Rectal smooth muscle tissue (tissue), 1 donor: ENCODE measurements at regions not wholly inside any gene's neighbourhood (a gene's known extent, or its start where the extent isn't known, plus 50 kb on each side); places are given as distances from the start of the nearest gene placed in this dataset.
"Not testable (repeated sequence)": the region's sequence is repeated elsewhere in the genome, so short reads cannot be mapped to it uniquely, and the experiment has no call there.

Experiments used
- H3K27ac ChIP-seq: one replicate; pipeline ENCODE4 v1.7.0; 2013; ENCODE audit warnings: low read depth, low read length, inconsistent platforms
- H3K27me3 ChIP-seq: one replicate; pipeline ENCODE4 v1.7.0; 2013; ENCODE audit warnings: low read length; ENCODE audit not compliant: control insufficient read depth, insufficient read depth
- H3K36me3 ChIP-seq: one replicate; pipeline ENCODE4 v1.7.0; 2013; ENCODE audit warnings: low read length; ENCODE audit not compliant: control insufficient read depth, insufficient read depth
- H3K4me1 ChIP-seq: one replicate; pipeline ENCODE4 v1.7.0; 2013; ENCODE audit warnings: low read length; ENCODE audit not compliant: control insufficient read depth, insufficient read depth
- H3K4me3 ChIP-seq: one replicate; pipeline ENCODE4 v1.7.0; 2013; ENCODE audit warnings: low read length
- H3K9ac ChIP-seq: one replicate; pipeline ENCODE4 v1.7.0; 2013; ENCODE audit warnings: low read length

DNA sequence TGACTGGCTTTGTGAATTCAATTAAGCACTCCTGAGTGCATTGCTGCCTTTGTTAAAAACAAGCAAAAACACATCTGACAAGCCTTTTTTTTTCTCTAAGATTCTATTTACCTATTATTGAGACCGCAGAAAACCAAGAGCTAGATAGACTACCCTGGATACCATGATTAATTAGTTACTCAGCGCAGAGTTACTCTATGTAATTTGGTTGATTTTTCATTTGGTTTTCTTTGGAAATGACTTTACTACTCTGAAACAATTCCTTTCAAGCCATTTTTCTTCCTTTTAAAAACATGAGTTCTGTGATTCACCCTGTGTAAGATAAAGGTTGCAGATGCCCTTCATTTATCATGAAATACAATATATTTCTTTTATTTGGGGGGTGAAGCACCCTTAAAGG lies 421.6 kb upstream of the PIK3R1 start:
- Histone ChIP-seq H3K27me3 (no peaks in the 10 kb centered on the region), H3K9ac (no peak overlapping the region), H3K4me1 (no peaks in the 10 kb centered on the region), H3K27ac (no peak overlapping the region), H3K4me3 (no peak overlapping the region), H3K36me3 (no peaks in the 10 kb centered on the region)

DNA sequence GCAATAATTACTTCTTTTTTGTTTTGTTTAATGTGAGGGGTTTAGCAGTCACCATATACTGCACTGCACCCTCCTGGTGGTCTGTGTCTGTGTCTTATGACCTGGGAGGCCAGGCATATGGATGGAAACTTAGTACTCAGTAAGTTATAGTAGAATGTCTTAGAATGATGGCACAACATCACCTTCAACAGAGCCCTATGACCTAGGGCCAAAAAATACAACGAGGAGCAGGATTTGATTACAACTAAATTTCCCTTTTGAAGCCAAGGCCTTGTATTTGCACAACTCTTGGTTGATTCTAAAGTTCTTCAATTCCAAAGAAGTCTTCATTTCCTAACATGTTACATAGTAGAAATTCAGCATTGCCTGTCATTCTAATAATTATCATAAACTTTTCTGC lies 422.1 kb upstream of the PIK3R1 start:
- H3K9ac ChIP-seq = no peak overlapping the region
- no peaks in the 10 kb centered on the region for H3K27me3 ChIP-seq
- H3K27ac ChIP-seq = no peak overlapping the region
- no peaks in the 10 kb centered on the region for H3K4me1 ChIP-seq
- H3K36me3 ChIP-seq = no peaks in the 10 kb centered on the region
- no peak overlapping the region for H3K4me3 ChIP-seq

DNA sequence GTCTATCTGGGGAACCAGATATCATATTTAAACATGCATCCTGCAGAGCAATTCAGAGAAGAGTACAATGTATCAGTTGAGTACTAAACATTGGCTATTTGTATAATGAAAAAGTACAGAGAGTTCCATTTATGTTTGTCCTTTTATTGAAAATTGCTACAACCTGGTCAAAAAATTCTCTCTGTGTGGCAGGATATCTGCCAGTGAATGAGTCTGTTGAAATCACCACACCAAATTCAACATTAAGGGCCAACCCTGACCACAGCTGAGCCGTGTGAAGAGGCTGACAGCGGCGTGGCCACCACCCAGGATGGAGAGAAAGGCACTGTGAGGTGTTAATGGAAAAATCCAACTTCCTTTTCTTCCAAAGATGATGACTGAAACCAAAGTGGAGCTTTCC lies 422.7 kb upstream of the PIK3R1 start:
- Histone ChIP-seq H3K9ac (no peak overlapping the region), H3K4me3 (no peak overlapping the region), H3K27me3 (no peaks in the 10 kb centered on the region), H3K27ac (no peak overlapping the region), H3K36me3 (no peaks in the 10 kb centered on the region), H3K4me1 (no peaks in the 10 kb centered on the region)

DNA sequence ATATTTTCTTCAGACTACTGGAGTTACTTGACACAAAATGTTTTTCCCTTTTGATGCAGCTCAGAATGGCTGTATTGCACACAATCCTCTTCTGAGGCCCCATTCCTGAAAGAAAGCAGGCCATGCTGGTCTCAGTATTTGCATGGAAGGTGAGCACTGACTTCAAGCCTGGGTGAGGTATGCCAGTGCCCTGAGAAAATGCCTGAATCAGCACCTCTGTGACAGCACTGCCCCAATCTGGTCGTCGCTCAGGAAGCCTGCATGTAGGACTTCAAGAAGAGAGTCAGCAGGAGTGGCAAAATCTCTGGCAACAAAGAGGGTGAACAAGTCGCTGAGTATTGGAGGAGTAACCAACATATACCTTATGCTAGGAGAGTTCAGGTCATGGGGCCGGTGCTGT lies 425.2 kb upstream of the PIK3R1 start:
- H3K4me3 ChIP-seq = no peak overlapping the region
- H3K27ac ChIP-seq = no peak overlapping the region
- H3K9ac ChIP-seq = no peak overlapping the region
- H3K36me3 ChIP-seq = no peaks in the 10 kb centered on the region
- H3K27me3 ChIP-seq = no peaks in the 10 kb centered on the region
- H3K4me1 ChIP-seq = no peaks in the 10 kb centered on the region

DNA sequence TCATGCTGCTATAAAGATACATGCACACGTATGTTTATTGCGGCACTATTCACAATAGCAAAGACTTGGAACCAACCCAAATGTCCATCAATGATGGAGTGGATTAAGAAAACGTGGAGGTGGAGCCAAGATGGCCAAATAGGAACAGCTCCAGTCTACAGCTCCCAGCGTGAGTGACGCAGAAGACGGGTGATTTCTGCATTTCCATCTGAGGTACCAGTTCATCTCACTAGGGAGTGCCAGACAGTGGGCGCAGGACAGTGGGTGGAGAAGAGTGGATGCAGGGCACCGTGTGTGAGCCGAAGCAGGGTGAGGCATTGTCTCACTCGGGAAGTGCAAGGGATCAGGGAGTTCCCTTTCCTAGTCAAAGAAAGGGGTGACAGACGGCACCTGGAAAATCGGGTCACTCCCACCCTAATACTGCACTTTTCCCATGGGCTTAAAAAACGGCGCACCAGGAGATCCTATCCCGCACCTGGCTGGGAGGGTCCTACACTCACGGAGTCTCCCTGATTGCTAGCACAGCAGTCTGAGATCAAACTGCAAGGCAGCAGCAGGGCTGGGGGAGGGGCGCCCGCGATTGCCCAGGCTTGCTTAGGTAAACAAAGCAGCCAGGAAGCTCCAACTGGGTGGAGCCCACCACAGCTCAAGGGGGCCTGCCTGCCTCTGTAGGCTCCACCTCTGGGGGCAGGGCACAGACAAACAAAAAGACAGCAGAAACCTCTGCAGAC lies 435.5 kb upstream of the PIK3R1 start:
- not testable (repeated sequence) for H3K27ac ChIP-seq, H3K4me1 ChIP-seq, H3K9ac ChIP-seq, H3K27me3 ChIP-seq, H3K4me3 ChIP-seq, H3K36me3 ChIP-seq

DNA sequence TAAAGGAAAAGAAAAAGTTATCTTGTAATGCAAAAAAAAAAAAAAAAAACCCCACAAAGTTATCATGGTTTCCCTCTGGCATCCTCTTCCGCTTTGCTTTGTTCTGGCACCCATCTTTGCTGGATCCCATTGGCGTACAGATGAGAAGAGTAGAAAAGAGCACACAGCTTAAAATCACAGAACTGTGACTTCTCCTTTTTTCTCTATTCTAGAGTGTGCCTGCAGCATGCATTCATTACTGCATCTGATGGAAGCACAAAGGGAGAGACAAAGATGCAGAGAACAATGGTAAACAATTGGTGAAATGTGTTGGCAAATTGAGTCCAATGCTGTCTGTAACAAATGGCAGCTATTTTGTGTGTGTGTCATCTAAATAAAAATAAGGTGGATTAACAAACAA lies 440.8 kb upstream of the PIK3R1 start:
- no peaks in the 10 kb centered on the region for H3K36me3 ChIP-seq
- no peak overlapping the region for H3K27ac ChIP-seq
- H3K27me3 ChIP-seq = no peaks in the 10 kb centered on the region
- H3K4me1 ChIP-seq = no peaks in the 10 kb centered on the region
- H3K9ac ChIP-seq = no peak overlapping the region
- no peak overlapping the region for H3K4me3 ChIP-seq

DNA sequence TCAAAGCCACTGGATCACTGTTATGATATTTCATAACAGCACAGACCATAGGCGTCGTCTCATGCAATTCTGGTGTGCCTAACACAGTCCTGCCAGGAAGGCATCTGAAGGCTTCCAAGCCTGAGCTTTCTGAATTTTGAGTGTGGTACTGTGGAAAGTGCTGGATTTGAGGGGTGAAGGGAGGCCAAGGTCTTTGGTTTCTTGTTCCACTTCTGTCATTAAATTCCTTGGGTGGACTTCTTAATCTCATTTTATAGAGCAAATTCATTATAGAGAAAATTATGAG lies 441.3 kb upstream of the PIK3R1 start:
- H3K27ac ChIP-seq = no peak overlapping the region

DNA sequence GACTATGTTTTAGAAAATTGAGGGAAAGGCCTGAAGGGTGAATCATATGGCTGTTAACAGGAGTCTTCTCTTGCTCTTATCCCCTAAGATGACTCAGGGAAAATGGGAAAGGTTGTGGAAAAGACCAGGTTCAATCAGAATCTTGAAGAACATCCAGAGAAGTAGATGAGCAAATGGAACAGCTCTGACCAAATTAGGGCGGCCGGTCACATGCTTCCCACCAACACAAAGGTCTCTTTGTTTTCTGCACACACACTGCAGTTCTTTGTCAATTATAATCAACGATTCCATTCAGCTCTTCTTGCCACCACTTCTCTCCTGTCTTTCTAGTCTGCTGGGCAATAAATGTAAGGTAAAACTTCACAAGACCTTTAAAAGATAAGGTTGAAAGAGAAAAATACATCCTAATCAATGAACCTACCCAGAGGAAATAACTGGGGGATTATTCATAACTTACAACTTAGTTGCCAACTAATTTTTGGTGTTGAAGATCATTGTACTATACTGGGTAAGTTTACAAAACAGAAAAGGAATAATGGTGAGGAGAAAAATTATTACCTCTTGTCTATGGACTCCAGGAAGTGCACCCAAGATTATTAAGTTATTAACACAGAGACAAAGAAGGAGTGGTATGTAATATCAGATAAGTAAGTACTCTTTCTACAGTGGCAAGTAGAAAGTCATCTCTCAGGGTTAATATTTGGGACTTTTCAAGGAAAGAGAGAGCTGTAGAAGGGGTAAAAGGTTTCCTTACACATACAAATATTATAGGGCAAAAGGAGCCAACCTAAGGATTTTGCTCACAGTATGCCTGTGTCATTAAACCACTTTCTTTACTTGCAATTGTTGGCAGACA lies 441.9 kb upstream of the PIK3R1 start:
- no peak overlapping the region for H3K27ac ChIP-seq
- no peaks in the 10 kb centered on the region for H3K36me3 ChIP-seq
- H3K4me3 ChIP-seq = no peak overlapping the region
- no peaks in the 10 kb centered on the region for H3K4me1 ChIP-seq
- H3K27me3 ChIP-seq = no peaks in the 10 kb centered on the region
- no peak overlapping the region for H3K9ac ChIP-seq

More for the DNA sequence above, 441.3 kb upstream of the PIK3R1 start:
- H3K4me1 ChIP-seq = no peaks in the 10 kb centered on the region
- no peaks in the 10 kb centered on the region for H3K36me3 ChIP-seq
- H3K9ac ChIP-seq = no peak overlapping the region
- no peak overlapping the region for H3K4me3 ChIP-seq
- H3K27me3 ChIP-seq = no peaks in the 10 kb centered on the region

DNA sequence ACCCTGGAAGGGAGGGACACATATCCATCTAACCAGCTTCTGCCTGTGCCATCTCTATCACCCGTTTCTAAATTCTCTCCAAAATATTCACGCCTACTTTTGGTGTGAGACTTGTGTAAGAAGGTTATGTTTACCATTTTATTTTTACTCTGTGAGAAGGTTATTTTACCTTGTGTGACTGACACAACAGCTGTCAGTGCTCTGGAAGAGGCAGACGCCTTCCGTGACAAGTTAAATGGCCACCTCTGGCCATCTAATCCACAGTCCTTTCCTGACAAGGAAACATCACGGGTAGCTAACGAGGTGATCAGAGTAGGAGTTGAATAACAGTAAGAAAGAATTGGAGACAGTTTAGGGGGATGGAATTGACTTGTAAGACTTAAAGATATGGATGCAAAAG lies 443.8 kb upstream of the PIK3R1 start:
- Histone ChIP-seq H3K27ac (no peak overlapping the region), H3K4me3 (no peak overlapping the region), H3K27me3 (no peaks in the 10 kb centered on the region), H3K36me3 (no peaks in the 10 kb centered on the region), H3K9ac (no peak overlapping the region), H3K4me1 (no peaks in the 10 kb centered on the region)

DNA sequence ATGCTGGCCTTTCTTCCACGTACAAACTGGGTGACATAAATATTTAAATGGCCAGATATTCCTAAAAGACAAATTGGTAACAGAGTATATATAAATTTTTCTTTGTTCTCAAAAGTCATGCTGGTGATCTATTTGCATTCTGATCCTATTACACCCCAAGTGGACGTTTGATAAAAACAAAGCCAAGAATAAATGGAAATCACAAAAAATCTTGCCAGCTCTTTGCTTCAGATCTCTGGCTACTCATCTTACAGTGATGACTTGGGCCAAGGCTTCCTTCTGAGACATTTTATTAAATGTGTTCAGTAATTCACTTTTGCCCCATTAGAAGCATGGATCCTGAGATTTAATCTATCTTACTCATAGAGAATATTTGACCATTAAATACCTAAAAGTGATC lies 444.3 kb upstream of the PIK3R1 start:
- Histone ChIP-seq H3K27ac (no peak overlapping the region), H3K4me1 (no peaks in the 10 kb centered on the region)

DNA sequence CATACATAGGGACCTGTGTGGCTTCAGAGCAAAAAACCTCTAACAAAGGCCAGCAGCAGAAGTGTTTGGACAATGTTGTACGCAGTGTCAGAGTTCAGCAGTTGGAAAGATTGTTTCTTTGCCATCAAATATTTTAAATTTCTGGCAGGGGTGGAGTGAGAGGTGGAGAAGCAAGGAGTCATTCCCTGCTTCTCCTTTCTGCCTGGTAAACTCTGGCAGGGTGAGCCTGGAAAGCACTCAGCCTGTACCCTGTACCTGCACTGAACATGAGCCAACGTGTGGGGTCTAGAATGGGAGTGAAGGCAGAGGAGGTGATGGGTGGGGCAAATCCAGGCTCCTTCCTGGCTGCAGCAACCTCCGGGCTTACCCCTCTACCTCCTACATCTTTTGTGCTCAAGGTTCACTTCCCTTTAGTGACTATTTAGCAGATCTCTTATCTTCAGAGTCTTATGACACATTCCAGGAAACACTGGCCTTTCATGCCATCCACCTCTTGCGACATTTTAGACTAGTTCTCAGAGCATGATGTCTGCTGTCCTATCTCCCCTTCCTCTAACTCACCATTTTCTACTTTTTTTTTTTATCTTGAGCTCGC lies 445.0 kb upstream of the PIK3R1 start:
- no peak overlapping the region for H3K4me3 ChIP-seq
- H3K9ac ChIP-seq = no peak overlapping the region
- no peaks in the 10 kb centered on the region for H3K4me1 ChIP-seq
- no peak overlapping the region for H3K27ac ChIP-seq
- no peaks in the 10 kb centered on the region for H3K27me3 ChIP-seq
- no peaks in the 10 kb centered on the region for H3K36me3 ChIP-seq

More for the DNA sequence above, 444.3 kb upstream of the PIK3R1 start:
- H3K36me3 ChIP-seq = no peaks in the 10 kb centered on the region
- H3K4me3 ChIP-seq = no peak overlapping the region
- no peak overlapping the region for H3K9ac ChIP-seq
- no peaks in the 10 kb centered on the region for H3K27me3 ChIP-seq

DNA sequence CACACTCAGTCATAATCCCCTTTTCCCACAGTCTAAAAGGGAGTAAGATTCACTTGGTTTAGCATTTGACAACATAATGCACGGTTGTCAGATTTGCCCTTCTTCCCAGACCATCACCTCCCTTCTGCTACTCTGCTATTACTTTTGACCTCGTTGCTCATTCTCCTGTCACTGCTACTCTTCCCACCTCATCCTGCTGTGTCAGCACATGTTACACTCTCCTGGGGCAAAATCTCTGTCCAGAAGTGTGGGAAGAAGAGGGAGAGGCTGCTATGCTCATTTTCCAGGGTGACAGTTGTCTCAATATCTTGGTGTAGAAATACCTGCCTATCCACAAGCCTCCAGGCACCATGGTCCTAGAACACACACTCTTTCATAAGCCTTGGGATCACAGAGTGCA lies 449.9 kb upstream of the PIK3R1 start:
- Histone ChIP-seq H3K36me3 (no peaks in the 10 kb centered on the region), H3K4me1 (no peaks in the 10 kb centered on the region), H3K27me3 (no peaks in the 10 kb centered on the region), H3K9ac (no peak overlapping the region), H3K27ac (no peak overlapping the region), H3K4me3 (no peak overlapping the region)

DNA sequence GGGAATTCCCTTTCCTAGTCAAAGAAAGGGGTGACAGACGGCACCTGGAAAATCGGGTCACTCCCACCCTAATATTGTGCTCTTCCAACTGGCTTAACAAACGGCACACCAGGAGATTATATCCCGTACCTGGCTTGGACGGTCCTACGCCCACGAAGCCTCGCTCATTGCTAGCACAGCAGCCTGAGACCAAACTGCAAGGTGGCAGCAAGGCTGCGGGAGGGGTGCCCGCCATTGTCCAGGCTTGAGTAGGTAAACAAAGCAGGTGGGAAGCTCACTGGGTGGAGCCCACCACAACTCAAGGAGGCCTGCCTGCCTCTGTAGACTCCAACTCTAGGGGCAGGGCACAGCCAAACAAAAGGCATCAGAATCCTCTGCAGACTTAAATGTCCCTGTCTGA lies 457.8 kb upstream of the PIK3R1 start:
- not testable (repeated sequence) for H3K27me3 ChIP-seq, H3K27ac ChIP-seq, H3K4me3 ChIP-seq, H3K9ac ChIP-seq, H3K36me3 ChIP-seq, H3K4me1 ChIP-seq
